Hepatocyte (in vitro differentiated cells): ENCODE measurements at regions not wholly inside any gene's neighbourhood (a gene's known extent, or its start where the extent isn't known, plus 50 kb on each side); places are given as distances from the start of the nearest gene placed in this dataset.

Experiments
- DNase-seq: peaks from one replicate; pipeline ENCODE4 v3.0.0-alpha.2; 2016; ENCODE audit warnings: low spot score
- H2AFZ ChIP-seq: fragments of 200-600 bp; sonication (generic); 2 replicates; pipeline ENCODE4 v1.6.0; 2016; ENCODE audit warnings: antibody characterized with exemption, mild to moderate bottlenecking
- H3K27ac ChIP-seq: fragments of 200-600 bp; sonication (generic); 2 replicates; pipeline ENCODE4 v1.5.1; 2016; ENCODE audit warnings: mild to moderate bottlenecking
- H3K27me3 ChIP-seq: fragments of 200-600 bp; sonication (generic); 2 replicates; pipeline ENCODE4 v1.6.1; 2016
- H3K36me3 ChIP-seq: fragments of 200-600 bp; sonication (generic); replicated peaks from 2 replicates; pipeline ENCODE4 v1.5.1; 2016; ENCODE audit warnings: low read depth; ENCODE audit not compliant: insufficient read depth
- H3K4me1 ChIP-seq: fragments of 200-600 bp; sonication (generic); 2 replicates; pipeline ENCODE4 v1.5.1; 2016; ENCODE audit warnings: mild to moderate bottlenecking, moderate library complexity; ENCODE audit not compliant: insufficient read depth
- H3K4me2 ChIP-seq: fragments of 200-600 bp; sonication (generic); 2 replicates; pipeline ENCODE4 v1.6.0; 2016
- H3K4me3 ChIP-seq: fragments of 200-600 bp; sonication (generic); 2 replicates; pipeline ENCODE4 v1.5.1; 2016; ENCODE audit warnings: mild to moderate bottlenecking
- H3K79me2 ChIP-seq: fragments of 200-600 bp; sonication (generic); 2 replicates; pipeline ENCODE4 v1.6.0; 2017; ENCODE audit warnings: mild to moderate bottlenecking
- H3K9me2 ChIP-seq: fragments of 200-600 bp; sonication (generic); replicated peaks from 2 replicates; pipeline ENCODE4 v1.6.0; 2017; ENCODE audit warnings: mild to moderate bottlenecking; ENCODE audit not compliant: insufficient read depth
- H3K9me3 ChIP-seq: fragments of 200-600 bp; sonication (generic); 2 replicates; pipeline ENCODE4 v1.5.1; 2016; ENCODE audit warnings: low read depth, mild to moderate bottlenecking
- H4K20me1 ChIP-seq: fragments of 200-600 bp; sonication (generic); 2 replicates; pipeline ENCODE4 v1.6.0; 2016; ENCODE audit warnings: mild to moderate bottlenecking; ENCODE audit not compliant: insufficient read depth, poor library complexity, severe bottlenecking
- EZH2 ChIP-seq: fragments of 200-600 bp; sonication (generic); IDR thresholded peaks from 2 replicates; pipeline ENCODE4 v1.6.1; 2016; ENCODE audit warnings: antibody characterized with exemption, mild to moderate bottlenecking, borderline replicate concordance
- EZH2phosphoT487 ChIP-seq: fragments of 200-600 bp; sonication (generic); IDR thresholded peaks from one replicate; pipeline ENCODE4 v1.6.1; 2018; ENCODE audit warnings: antibody characterized with exemption, mild to moderate bottlenecking, low read depth, moderate library complexity; ENCODE audit not compliant: unreplicated experiment, severe bottlenecking
- WGBS: methylation state at CpG from one replicate; pipeline ENCODE4 v1.1.6; 2016; ENCODE audit warnings: low lambda C conversion rate; ENCODE audit errors: missing lambda C conversion rate; 5-methylcytosine and 5-hydroxymethylcytosine counted together
- TF ChIP-seq, protein P1 (sequence below): fragments of 200-600 bp; sonication (generic); IDR thresholded peaks from 2 replicates; pipeline ENCODE4 v1.5.1; 2016; ENCODE audit warnings: antibody characterized with exemption, mild to moderate bottlenecking; ENCODE audit not compliant: poor library complexity

GRCh38 chr10:111954386-111954785 is 229.2 kb downstream of the GPAM start:
- H3K27ac ChIP-seq, result no peak overlapping the region
- no peak overlapping the region for H3K4me3 ChIP-seq
- no peak for TF ChIP-seq EZH2phosphoT487
- H4K20me1 ChIP-seq, result no peaks in the 10 kb centered on the region
- DNase-seq, result no peak
- 71% methylated on average over 4 of the region's 4 CpGs for WGBS
- no peaks in the 10 kb centered on the region for H3K4me1 ChIP-seq
- H3K4me2 ChIP-seq, result no peak overlapping the region
- no peaks in the 10 kb centered on the region for H3K36me3 ChIP-seq
- H3K9me3 ChIP-seq, result no peaks in the 10 kb centered on the region
- no peaks in the 10 kb centered on the region for H3K27me3 ChIP-seq
- no peaks in the 10 kb centered on the region for H3K79me2 ChIP-seq
- H3K9me2 ChIP-seq, result no peaks in the 10 kb centered on the region
- no peak overlapping the region for H2AFZ ChIP-seq

DNA sequence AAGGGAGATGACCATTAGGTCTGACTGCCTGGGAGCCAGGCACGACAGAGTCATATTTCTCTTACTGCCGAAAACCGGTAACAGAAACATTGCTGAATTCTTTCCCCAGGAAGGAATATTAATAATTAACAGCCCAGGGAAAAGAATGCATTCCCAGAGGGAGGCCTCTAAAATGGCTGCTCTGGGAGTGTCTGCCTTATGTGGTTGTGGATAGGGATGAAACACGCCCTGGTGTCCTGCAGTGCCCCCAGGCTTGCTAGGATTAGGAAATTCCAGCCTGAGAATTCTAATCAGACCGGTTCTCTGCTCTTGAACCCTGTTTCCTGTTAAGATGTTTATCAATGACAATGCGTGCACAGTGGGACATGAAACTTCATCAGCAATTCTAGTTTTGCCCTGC is 226.7 kb downstream of the GPAM start:
- DNase-seq, result no peak
- 89% methylated on average over 6 of the region's 6 CpGs for WGBS
- no peak overlapping the region for H3K4me3 ChIP-seq
- TF ChIP-seq EZH2phosphoT487, result no peak
- H3K4me1 ChIP-seq, result no peaks in the 10 kb centered on the region
- H4K20me1 ChIP-seq, result no peaks in the 10 kb centered on the region
- H3K9me3 ChIP-seq, result no peaks in the 10 kb centered on the region
- H3K36me3 ChIP-seq, result no peaks in the 10 kb centered on the region
- H3K79me2 ChIP-seq, result no peaks in the 10 kb centered on the region
- no peaks in the 10 kb centered on the region for H3K27me3 ChIP-seq
- no peak overlapping the region for H2AFZ ChIP-seq
- H3K4me2 ChIP-seq, result no peak overlapping the region
- no peak overlapping the region for H3K27ac ChIP-seq
- no peaks in the 10 kb centered on the region for H3K9me2 ChIP-seq

GRCh38 chr10:111962951-111963350 is 220.6 kb downstream of the GPAM start:
- Histone ChIP-seq H3K4me3 (no peak overlapping the region), H3K4me2 (no peak overlapping the region), H3K9me3 (no peaks in the 10 kb centered on the region), H3K27ac (no peak overlapping the region), H4K20me1 (no peaks in the 10 kb centered on the region), H3K4me1 (no peaks in the 10 kb centered on the region), H2AFZ (no peak overlapping the region), H3K36me3 (no peaks in the 10 kb centered on the region), H3K27me3 (no peaks in the 10 kb centered on the region), H3K9me2 (no peaks in the 10 kb centered on the region), H3K79me2 (no peaks in the 10 kb centered on the region)
- TF ChIP-seq EZH2 (no peak), EZH2phosphoT487 (no peak)
- TF ChIP-seq, protein P1, sequence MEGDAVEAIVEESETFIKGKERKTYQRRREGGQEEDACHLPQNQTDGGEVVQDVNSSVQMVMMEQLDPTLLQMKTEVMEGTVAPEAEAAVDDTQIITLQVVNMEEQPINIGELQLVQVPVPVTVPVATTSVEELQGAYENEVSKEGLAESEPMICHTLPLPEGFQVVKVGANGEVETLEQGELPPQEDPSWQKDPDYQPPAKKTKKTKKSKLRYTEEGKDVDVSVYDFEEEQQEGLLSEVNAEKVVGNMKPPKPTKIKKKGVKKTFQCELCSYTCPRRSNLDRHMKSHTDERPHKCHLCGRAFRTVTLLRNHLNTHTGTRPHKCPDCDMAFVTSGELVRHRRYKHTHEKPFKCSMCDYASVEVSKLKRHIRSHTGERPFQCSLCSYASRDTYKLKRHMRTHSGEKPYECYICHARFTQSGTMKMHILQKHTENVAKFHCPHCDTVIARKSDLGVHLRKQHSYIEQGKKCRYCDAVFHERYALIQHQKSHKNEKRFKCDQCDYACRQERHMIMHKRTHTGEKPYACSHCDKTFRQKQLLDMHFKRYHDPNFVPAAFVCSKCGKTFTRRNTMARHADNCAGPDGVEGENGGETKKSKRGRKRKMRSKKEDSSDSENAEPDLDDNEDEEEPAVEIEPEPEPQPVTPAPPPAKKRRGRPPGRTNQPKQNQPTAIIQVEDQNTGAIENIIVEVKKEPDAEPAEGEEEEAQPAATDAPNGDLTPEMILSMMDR, result no peak
- DNase-seq, result no peak
- 93% methylated on average over 5 of the region's 5 CpGs for WGBS

DNA sequence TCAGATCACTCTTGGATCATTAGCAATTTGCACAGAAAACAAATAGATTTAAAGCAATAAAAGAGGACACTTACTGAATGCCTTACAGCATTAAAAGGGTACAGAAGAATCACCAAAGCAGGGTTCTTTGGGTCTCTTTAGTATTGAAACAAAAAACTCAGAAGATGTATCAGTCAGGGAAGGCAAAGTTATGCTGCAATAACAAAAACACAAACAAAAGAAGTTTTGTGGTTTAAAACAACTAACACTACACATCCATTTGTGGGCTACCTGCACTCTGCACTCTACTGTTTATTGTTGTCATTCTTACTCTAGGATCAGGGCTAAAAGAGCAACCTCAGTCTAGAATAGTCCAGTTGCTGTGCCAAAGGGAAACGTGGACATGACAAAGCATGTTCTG is 216.4 kb downstream of the GPAM start:
- no peak overlapping the region for H2AFZ ChIP-seq
- no peak for TF ChIP-seq EZH2phosphoT487
- TF ChIP-seq, protein P1, result no peak
- no peak for TF ChIP-seq EZH2

GRCh38 chr10:111967547-111967946 is 216.0 kb downstream of the GPAM start:
- H3K4me3 ChIP-seq, result no peak overlapping the region
- no peaks in the 10 kb centered on the region for H3K4me1 ChIP-seq
- no peaks in the 10 kb centered on the region for H3K9me2 ChIP-seq
- no peak overlapping the region for H3K4me2 ChIP-seq
- no peak overlapping the region for H3K27ac ChIP-seq
- TF ChIP-seq, protein P1, result no peak
- no peak for TF ChIP-seq EZH2phosphoT487
- TF ChIP-seq EZH2, result no peak
- no peaks in the 10 kb centered on the region for H3K9me3 ChIP-seq
- WGBS, result 96% methylated on average over 2 of the region's 2 CpGs
- H3K36me3 ChIP-seq, result no peaks in the 10 kb centered on the region
- DNase-seq, result no peak
- no peaks in the 10 kb centered on the region for H3K79me2 ChIP-seq
- H3K27me3 ChIP-seq, result no peaks in the 10 kb centered on the region
- H2AFZ ChIP-seq, result no peak overlapping the region
- H4K20me1 ChIP-seq, result no peaks in the 10 kb centered on the region

More for the DNA sequence above, 216.4 kb downstream of the GPAM start:
- no peak overlapping the region for H3K27ac ChIP-seq
- no peaks in the 10 kb centered on the region for H4K20me1 ChIP-seq
- no peaks in the 10 kb centered on the region for H3K79me2 ChIP-seq
- H3K9me3 ChIP-seq, result no peaks in the 10 kb centered on the region
- no peak overlapping the region for H3K4me2 ChIP-seq
- H3K4me1 ChIP-seq, result no peaks in the 10 kb centered on the region
- 89% methylated on average over 1 of the region's 1 CpG for WGBS
- no peaks in the 10 kb centered on the region for H3K27me3 ChIP-seq
- no peak overlapping the region for H3K4me3 ChIP-seq
- no peak for DNase-seq
- H3K36me3 ChIP-seq, result no peaks in the 10 kb centered on the region
- H3K9me2 ChIP-seq, result no peaks in the 10 kb centered on the region
